HUES64 (cell line): ENCODE measurements at regions not wholly inside any gene's neighbourhood (a gene's known extent, or its start where the extent isn't known, plus 50 kb on each side); places are given as distances from the start of the nearest gene placed in this dataset.
"Not testable (repeated sequence)": the region's sequence is repeated elsewhere in the genome, so short reads cannot be mapped to it uniquely, and the experiment has no call there.

Experiments used
- H3K27ac ChIP-seq: 2 replicates; pipeline ENCODE4 v1.7.0; 2013; ENCODE audit warnings: low read depth, low read length, inconsistent platforms
- H3K27me3 ChIP-seq: 2 replicates; pipeline ENCODE4 v1.6.1; 2013; ENCODE audit warnings: mild to moderate bottlenecking, low read length; ENCODE audit not compliant: insufficient read depth
- H3K36me3 ChIP-seq: 2 replicates; pipeline ENCODE4 v1.6.1; 2013; ENCODE audit warnings: mild to moderate bottlenecking, low read length; ENCODE audit not compliant: insufficient read depth
- H3K4me1 ChIP-seq: 2 replicates; pipeline ENCODE4 v1.6.1; 2013; ENCODE audit warnings: mild to moderate bottlenecking, low read length, moderate library complexity; ENCODE audit not compliant: insufficient read depth
- H3K4me3 ChIP-seq: 2 replicates; pipeline ENCODE4 v1.5.1; 2013; ENCODE audit warnings: mild to moderate bottlenecking, low read length, moderate library complexity
- H3K9ac ChIP-seq: 2 replicates; pipeline ENCODE4 v1.6.1; 2013; ENCODE audit warnings: mild to moderate bottlenecking, low read depth, low read length
- H3K9me3 ChIP-seq: 2 replicates; pipeline ENCODE4 v1.6.1; 2013; ENCODE audit warnings: low read depth, low read length; ENCODE audit not compliant: insufficient read depth
- WGBS: fragments of 150-250, 120-280 bp; methylation state at CpG from one replicate; pipeline ENCODE4 v1.1.7; 2013; ENCODE audit warnings: missing lambda C conversion rate; 5-methylcytosine and 5-hydroxymethylcytosine counted together

GRCh38 chr16:61435346-61435745 lies 600.9 kb downstream of the CDH8 start:
- Histone ChIP-seq H3K27ac (no peak overlapping the region), H3K9me3 (no peaks in the 10 kb centered on the region), H3K36me3 (no peaks in the 10 kb centered on the region), H3K4me1 (no peaks in the 10 kb centered on the region), H3K27me3 (no peaks in the 10 kb centered on the region), H3K4me3 (no peak overlapping the region), H3K9ac (no peak overlapping the region)
- WGBS: 94% methylated on average over 2 of the region's 2 CpGs

DNA sequence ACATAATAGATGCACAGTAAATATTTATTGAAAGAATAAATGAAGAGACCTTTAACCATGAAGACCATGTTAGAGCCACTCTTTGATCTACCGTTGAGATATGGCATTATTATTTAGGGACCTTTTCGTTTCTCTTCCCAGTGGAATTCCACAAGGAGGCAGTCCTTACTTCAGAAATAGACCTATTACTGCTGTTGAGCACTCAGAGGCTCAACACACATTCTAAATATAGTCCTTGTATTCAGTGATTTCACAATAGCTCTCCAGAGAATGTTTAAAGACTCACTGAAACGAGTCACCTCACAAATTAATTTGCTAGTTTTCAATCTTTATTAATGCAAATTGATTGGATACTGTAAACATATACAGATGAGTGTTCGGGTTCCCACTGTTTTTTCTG lies 603.8 kb downstream of the CDH8 start:
- Histone ChIP-seq H3K4me3 (no peak overlapping the region), H3K27ac (no peak overlapping the region), H3K27me3 (no peaks in the 10 kb centered on the region), H3K9ac (no peak overlapping the region), H3K9me3 (no peaks in the 10 kb centered on the region), H3K4me1 (no peaks in the 10 kb centered on the region), H3K36me3 (no peaks in the 10 kb centered on the region)
- 86% methylated on average over 3 of the region's 4 CpGs for WGBS

DNA sequence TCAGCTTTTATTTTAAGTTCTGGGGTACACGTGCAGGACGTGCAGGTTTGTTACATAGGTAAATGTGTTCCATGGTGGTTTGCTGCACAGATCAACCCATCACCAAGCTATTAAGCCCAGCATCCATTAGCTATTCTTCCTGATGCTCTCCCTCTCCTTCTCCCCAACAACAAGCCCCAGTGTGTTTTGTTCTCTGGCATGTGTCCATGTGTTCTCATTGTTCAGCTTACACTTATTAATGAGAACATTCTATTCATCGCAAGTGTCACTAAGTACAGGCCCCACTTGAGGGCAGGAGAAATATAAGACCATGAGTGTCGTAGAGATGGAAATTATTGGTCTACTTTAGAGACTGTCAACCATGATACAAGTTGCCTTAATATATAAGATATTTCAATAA lies 615.1 kb downstream of the CDH8 start:
- Histone ChIP-seq H3K4me1 (0 out of 2 replicates have a peak, but pooled peaks cover 6% of the 10 kb centered on the region), H3K9ac (no peak overlapping the region)
- WGBS: 100% methylated on average over 2 of the region's 4 CpGs

GRCh38 chr16:61419791-61420190 lies 616.4 kb downstream of the CDH8 start:
- 55% methylated on average over 2 of the region's 2 CpGs for WGBS

More for the DNA sequence above, 615.1 kb downstream of the CDH8 start:
- Histone ChIP-seq H3K9me3 (no peaks in the 10 kb centered on the region), H3K4me3 (no peak overlapping the region), H3K27me3 (no peaks in the 10 kb centered on the region), H3K27ac (no peak overlapping the region), H3K36me3 (no peaks in the 10 kb centered on the region)

GRCh38 chr16:61418802-61419201 lies 617.4 kb downstream of the CDH8 start:
- not testable (repeated sequence) for H3K4me3 ChIP-seq

More at GRCh38 chr16:61419791-61420190, 616.4 kb downstream of the CDH8 start:
- H3K9ac ChIP-seq: no peak overlapping the region
- H3K27ac ChIP-seq: no peak overlapping the region
- no peaks in the 10 kb centered on the region for H3K9me3 ChIP-seq
- H3K27me3 ChIP-seq: no peaks in the 10 kb centered on the region
- no peaks in the 10 kb centered on the region for H3K36me3 ChIP-seq
- 0 out of 2 replicates have a peak, but pooled peaks cover 6% of the 10 kb centered on the region for H3K4me1 ChIP-seq
- no peak overlapping the region for H3K4me3 ChIP-seq

DNA sequence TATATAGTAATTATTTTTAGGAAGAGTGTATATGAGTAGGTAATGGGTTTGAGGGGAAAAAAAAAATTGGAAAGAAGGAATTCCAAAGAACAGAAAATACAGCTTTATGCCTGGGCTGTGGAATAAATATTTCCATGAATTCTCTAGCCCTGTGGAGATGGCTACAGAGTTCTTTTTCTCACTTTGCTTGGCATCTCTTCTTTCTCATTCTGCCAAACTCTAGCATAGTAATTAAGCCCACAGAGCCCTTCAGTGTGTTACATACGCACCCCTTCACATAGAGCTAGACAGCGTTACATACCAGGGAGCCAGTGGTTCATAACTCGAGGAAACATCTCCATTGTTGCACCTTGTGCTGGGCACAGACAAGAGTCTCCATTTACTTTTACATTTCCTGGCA lies 621.1 kb downstream of the CDH8 start:
- H3K27ac ChIP-seq: no peak overlapping the region
- H3K27me3 ChIP-seq: no peaks in the 10 kb centered on the region
- H3K9me3 ChIP-seq: no peaks in the 10 kb centered on the region
- 95% methylated on average over 3 of the region's 3 CpGs for WGBS
- H3K4me1 ChIP-seq: peaks cover 6% of the 10 kb centered on the region; the same call in 1 of the 2 replicates
- no peak overlapping the region for H3K4me3 ChIP-seq
- H3K9ac ChIP-seq: no peak overlapping the region
- no peaks in the 10 kb centered on the region for H3K36me3 ChIP-seq

More at GRCh38 chr16:61418802-61419201, 617.4 kb downstream of the CDH8 start:
- not testable (repeated sequence) for H3K27ac ChIP-seq, H3K9me3 ChIP-seq, H3K36me3 ChIP-seq, H3K27me3 ChIP-seq, H3K4me1 ChIP-seq, H3K9ac ChIP-seq

DNA sequence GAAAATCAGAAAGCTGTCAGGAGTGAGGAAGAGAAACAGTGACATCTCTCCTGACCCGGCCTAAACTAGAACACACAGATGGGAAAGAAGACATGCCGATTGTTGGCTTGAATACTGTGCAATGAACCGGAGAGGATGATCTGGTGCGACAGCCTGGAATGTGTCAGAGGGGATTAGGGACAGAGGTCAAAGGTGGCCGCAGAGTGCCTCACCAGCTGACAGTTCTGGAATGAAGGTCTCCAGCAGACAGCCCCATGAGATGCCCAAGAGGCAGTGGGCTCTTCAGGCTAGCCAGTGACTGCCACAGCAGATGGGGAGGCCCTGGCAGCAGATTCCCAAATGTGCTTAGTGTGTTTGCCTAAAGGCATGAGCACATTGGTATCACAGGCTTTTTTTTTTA lies 623.2 kb downstream of the CDH8 start:
- Histone ChIP-seq H3K9ac (no peak overlapping the region), H3K4me1 (no peaks in the 10 kb centered on the region; the same call in 1 of the 2 replicates), H3K27ac (no peak overlapping the region), H3K4me3 (no peak overlapping the region), H3K9me3 (no peaks in the 10 kb centered on the region), H3K27me3 (no peaks in the 10 kb centered on the region), H3K36me3 (no peaks in the 10 kb centered on the region)
- 87% methylated on average over 5 of the region's 5 CpGs for WGBS

DNA sequence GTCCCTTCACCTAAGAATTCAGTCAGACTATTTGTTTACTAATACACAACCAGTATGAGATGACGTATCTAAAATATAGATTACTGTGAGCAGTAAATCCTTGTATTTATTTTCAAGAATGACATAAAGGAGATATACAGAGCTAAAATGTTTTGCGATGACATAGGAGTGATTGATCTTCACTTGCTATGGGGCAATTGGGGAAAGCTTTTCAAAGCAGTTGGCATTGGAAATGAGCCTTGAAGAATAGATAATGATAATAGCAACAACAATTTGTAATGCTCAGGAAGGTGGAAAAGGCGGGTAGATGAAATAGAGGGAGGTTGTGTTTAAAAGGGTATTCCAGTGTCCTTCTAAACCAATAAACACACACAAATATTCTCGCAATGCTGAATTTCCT lies 623.7 kb downstream of the CDH8 start:
- 99% methylated on average over 3 of the region's 4 CpGs for WGBS
- Histone ChIP-seq H3K27ac (no peak overlapping the region), H3K4me1 (no peaks in the 10 kb centered on the region; the same call in 1 of the 2 replicates), H3K9me3 (no peaks in the 10 kb centered on the region), H3K27me3 (no peaks in the 10 kb centered on the region), H3K36me3 (no peaks in the 10 kb centered on the region), H3K9ac (no peak overlapping the region), H3K4me3 (no peak overlapping the region)

DNA sequence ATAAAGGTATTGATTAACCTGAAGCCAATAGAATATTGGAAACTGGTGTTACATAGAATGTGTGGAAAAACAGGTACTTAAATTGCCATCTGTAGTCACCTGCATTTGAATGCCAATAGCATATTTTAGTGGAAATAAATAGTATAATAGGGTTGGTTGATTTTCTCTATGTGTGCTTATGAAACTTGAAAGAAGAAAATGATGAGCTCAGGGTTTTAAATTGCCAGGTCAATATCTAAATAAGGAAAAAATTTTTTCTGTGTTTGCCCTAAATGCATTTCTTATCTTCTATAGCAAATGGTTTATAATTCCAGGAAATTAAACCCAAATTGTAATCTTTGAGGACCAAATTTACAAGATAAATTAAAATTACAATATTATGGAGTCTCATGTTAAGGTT lies 626.6 kb downstream of the CDH8 start:
- Histone ChIP-seq H3K9me3 (no peaks in the 10 kb centered on the region), H3K9ac (no peak overlapping the region), H3K27me3 (no peaks in the 10 kb centered on the region), H3K27ac (no peak overlapping the region), H3K4me1 (no peaks in the 10 kb centered on the region; the same call in 1 of the 2 replicates), H3K4me3 (no peak overlapping the region), H3K36me3 (no peaks in the 10 kb centered on the region)

- H3K4me1 ChIP-seq: no peaks in the 10 kb centered on the region
- no peak overlapping the region for H3K27ac ChIP-seq
- WGBS: 90% methylated on average over 4 of the region's 4 CpGs
These were observed 632.9 kb downstream of the CDH8 start for GRCh38 chr16:61403386-61403785.

GRCh38 chr16:61391896-61392295 lies 644.3 kb downstream of the CDH8 start:
- H3K9me3 ChIP-seq: no peaks in the 10 kb centered on the region
- H3K27me3 ChIP-seq: no peaks in the 10 kb centered on the region
- no peak overlapping the region for H3K27ac ChIP-seq
- H3K9ac ChIP-seq: no peak overlapping the region
- no peaks in the 10 kb centered on the region for H3K4me1 ChIP-seq
- H3K36me3 ChIP-seq: no peaks in the 10 kb centered on the region
- WGBS: 96% methylated on average over 4 of the region's 4 CpGs
- no peak overlapping the region for H3K4me3 ChIP-seq

More at GRCh38 chr16:61403386-61403785, 632.9 kb downstream of the CDH8 start:
- Histone ChIP-seq H3K36me3 (no peaks in the 10 kb centered on the region), H3K4me3 (no peak overlapping the region), H3K9ac (no peak overlapping the region), H3K9me3 (no peaks in the 10 kb centered on the region), H3K27me3 (no peaks in the 10 kb centered on the region)

DNA sequence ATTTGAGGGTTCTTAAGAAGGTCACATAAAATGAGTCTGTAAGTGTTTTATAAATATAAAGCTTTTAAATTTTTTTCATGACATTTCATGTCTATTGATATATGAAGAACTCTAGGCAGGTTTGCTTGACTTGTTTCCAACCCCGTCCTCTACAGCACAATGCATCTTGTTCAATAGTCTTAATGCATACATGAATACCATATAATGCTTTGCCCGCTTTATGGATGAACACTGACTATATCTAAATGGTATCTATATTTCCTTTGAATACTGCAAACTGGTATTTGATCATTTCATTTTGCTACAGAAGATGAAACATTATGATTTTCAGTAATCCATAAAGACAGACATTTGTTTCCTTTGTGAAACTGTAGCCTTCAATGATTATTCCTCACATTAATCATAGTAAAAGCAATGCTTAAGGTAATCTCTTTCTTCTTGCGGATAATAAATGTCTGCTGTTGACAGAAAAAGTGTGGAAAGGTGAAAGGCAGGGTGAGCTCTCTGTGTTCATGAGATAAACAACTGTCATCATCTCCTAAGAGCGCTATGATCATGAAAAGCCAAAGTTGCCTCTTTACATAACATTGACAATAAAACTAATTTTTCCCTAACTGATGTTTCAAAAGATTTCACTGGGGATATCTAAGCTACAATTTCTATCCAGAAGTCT lies 645.1 kb downstream of the CDH8 start:
- Histone ChIP-seq H3K9ac (no peak overlapping the region), H3K27ac (no peak overlapping the region), H3K4me1 (no peaks in the 10 kb centered on the region), H3K9me3 (no peaks in the 10 kb centered on the region), H3K4me3 (no peak overlapping the region), H3K36me3 (no peaks in the 10 kb centered on the region), H3K27me3 (no peaks in the 10 kb centered on the region)
- 100% methylated on average over 4 of the region's 4 CpGs for WGBS
